RCC 7860 (cell line): ENCODE measurements at regions not wholly inside any gene's neighbourhood (a gene's known extent, or its start where the extent isn't known, plus 50 kb on each side); places are given as distances from the start of the nearest gene placed in this dataset.
A peak's percentile ranks its signal among the peaks of the same experiment; 100 is the strongest.
"Not testable (repeated sequence)": the region's sequence is repeated elsewhere in the genome, so short reads cannot be mapped to it uniquely, and the experiment has no call there.

Experiments
- DNase-seq: peaks from one replicate; pipeline ENCODE4 v3.0.0-alpha.2; 2015; ENCODE audit warnings: low spot score
- FAIRE-seq: peaks from 2 replicates; lab custom pipeline; 2012; peaks lifted over from hg19 to GRCh38; lab: Jason Lieb, UNC

GRCh38 chr10:123269675-123270074 is 115.5 kb downstream of the BUB3 start:
- DNase-seq, result no peak
- no peak for FAIRE-seq

- FAIRE-seq (peak; percentile 50), DNase-seq (peak; percentile 53)
Observed at GRCh38 chr10:123270221-123270620, 116.0 kb downstream of the BUB3 start.

- no peak for FAIRE-seq
Observed at GRCh38 chr10:123270806-123271205, 116.6 kb downstream of the BUB3 start.

GRCh38 chr10:123272171-123272570 is 118.0 kb downstream of the BUB3 start:
- DNase-seq (no peak), FAIRE-seq (no peak)

More at GRCh38 chr10:123270806-123271205, 116.6 kb downstream of the BUB3 start:
- DNase-seq, result no peak

- no peak for FAIRE-seq
Observed at GRCh38 chr10:123274306-123275135, 120.3 kb downstream of the BUB3 start.

GRCh38 chr10:123275136-123275564 is 120.9 kb downstream of the BUB3 start:
- no peak for FAIRE-seq
- no peak for DNase-seq

More at GRCh38 chr10:123274306-123275135, 120.3 kb downstream of the BUB3 start:
- DNase-seq, result no peak

- FAIRE-seq, result no peak
- DNase-seq, result no peak
Observed at GRCh38 chr10:123278445-123278844, 124.2 kb downstream of the BUB3 start.

- FAIRE-seq, DNase-seq: not testable (repeated sequence)
Observed at GRCh38 chr10:123283371-123283770, 129.2 kb downstream of the BUB3 start.

- DNase-seq (no peak), FAIRE-seq (no peak)
Observed at GRCh38 chr10:123284022-123284421, 129.8 kb downstream of the BUB3 start.

GRCh38 chr10:123287594-123288247 is 133.5 kb downstream of the BUB3 start:
- peak; percentile 88 for FAIRE-seq
- DNase-seq, result peak; percentile 75

- no peak for DNase-seq
- no peak for FAIRE-seq
Observed at GRCh38 chr10:123289432-123289831, 135.2 kb downstream of the BUB3 start.

GRCh38 chr10:123294109-123294508 is 139.9 kb downstream of the BUB3 start:
- DNase-seq, result no peak
- FAIRE-seq, result no peak

- FAIRE-seq, result no peak
Observed at GRCh38 chr10:123294886-123295285, 140.7 kb downstream of the BUB3 start.

GRCh38 chr10:123295644-123296043 is 141.4 kb downstream of the BUB3 start:
- DNase-seq (no peak), FAIRE-seq (no peak)

More at GRCh38 chr10:123294886-123295285, 140.7 kb downstream of the BUB3 start:
- no peak for DNase-seq

- DNase-seq, result no peak
- FAIRE-seq, result no peak
Observed at GRCh38 chr10:123297175-123297574, 143.0 kb downstream of the BUB3 start.

- DNase-seq (no peak), FAIRE-seq (no peak)
Observed at GRCh38 chr10:123298583-123298982, 144.4 kb downstream of the BUB3 start.

- FAIRE-seq, result no peak
- DNase-seq, result no peak
Observed at GRCh38 chr10:123299598-123299997, 145.4 kb downstream of the BUB3 start.

- DNase-seq (peak; percentile 26), FAIRE-seq (peak; percentile 63)
Observed at GRCh38 chr10:123301077-123301857, 147.1 kb downstream of the BUB3 start.

GRCh38 chr10:123303581-123304337 is 149.6 kb downstream of the BUB3 start:
- FAIRE-seq (no peak), DNase-seq (no peak)

GRCh38 chr10:123305671-123306070 is 151.5 kb downstream of the BUB3 start:
- DNase-seq (no peak), FAIRE-seq (no peak)
